ENCODE measurements at regions not wholly inside any gene's neighbourhood (a gene's known extent, or its start where the extent isn't known, plus 50 kb on each side); places are given as distances from the start of the nearest gene placed in this dataset.

GRCh38 chr21:31397939-31398338, 53.9 kb upstream of the TIAM1 start:
- no peak overlapping the region for H2AFZ ChIP-seq (ENCODE audit: control insufficient read depth, low read depth, low read length)
- no peak overlapping the region for H3K9ac ChIP-seq (ENCODE audit: control insufficient read depth, insufficient read depth, low read length)
- no peak for FAIRE-seq
- in situ Hi-C loops (cut with MboI) (no loop called here), intact Hi-C loops (cut with micrococcal nuclease; ENCODE audit: unreplicated experiment) (no loop called here)
- no peak for DNase-seq (ENCODE audit: low read depth, low spot score)
- no peak overlapping the region for H3K27ac ChIP-seq (ENCODE audit: control insufficient read depth, insufficient read depth)
- H3K9me3 ChIP-seq (replicated peaks; ENCODE audit: control insufficient read depth, insufficient read depth, low read length) = no peaks in the 10 kb centered on the region
- BruUV-seq (replicated peaks) = no TSS peak
- no peak overlapping the region for H3K4me3 ChIP-seq
- 6% methylated on average over 1 of the region's 1 CpG for WGBS (ENCODE audit: insufficient coverage, insufficient replicate concordance, low lambda C conversion rate, missing lambda C conversion rate)
- no peaks in the 10 kb centered on the region for H3K79me2 ChIP-seq (ENCODE audit: control insufficient read depth, insufficient read depth, low read length)
- ChIA-PET RAD21 (ENCODE audit: unreplicated experiment) (interaction anchor here (0.6 to 1.4 kb wide), 3 partner anchors 30 to 195 kb away, joined by 3 to 5 read pairs (median 4); no protein-coding TSS in a partner anchor), POLR2A (interaction anchor here (0.6 to 0.7 kb wide), 3 partner anchors 8 to 161 kb away, joined by 3 to 4 read pairs (median 3); no protein-coding TSS in a partner anchor), SMC1A (ENCODE audit: uncharacterized antibody, unreplicated experiment) (interaction anchor here (0.6 to 1.1 kb wide), 4 partner anchors 13 to 184 kb away, joined by 3 to 5 read pairs (median 4); no protein-coding TSS in a partner anchor), CTCF (no interaction called here)
- no peaks in the 10 kb centered on the region for H3K36me3 ChIP-seq (ENCODE audit: control insufficient read depth in 2 of 2, insufficient read depth in 2 of 2, low read length in 1 of 2)
- peak; percentile 69 for ATAC-seq
- TF ChIP-seq MYB (IDR thresholded peaks at IDR 0.05; ENCODE audit: borderline replicate concordance, low read depth, low read length) (no peak), MLLT1 (IDR thresholded peaks at IDR 0.05) (no peak), TCF7 (IDR thresholded peaks at IDR 0.05; ENCODE audit: borderline replicate concordance) (no peak), ATF7 (IDR thresholded peaks at IDR 0.05; ENCODE audit: low read depth) (0 out of 2 replicates have a peak, but pooled peaks have one; percentile 25), PKNOX1 (IDR thresholded peaks at IDR 0.05) (peak; percentile 58; the same call in 1 of the 2 replicates), RELA (IDR thresholded peaks at IDR 0.05; ENCODE audit: borderline replicate concordance, partially characterized antibody) (no peak), ZNF384 (IDR thresholded peaks at IDR 0.05; ENCODE audit: borderline replicate concordance, low read depth, low read length) (peak; percentile 85), MAX (IDR thresholded peaks at IDR 0.05; ENCODE audit: low read depth, low read length) (no peak), DPF2 (IDR thresholded peaks at IDR 0.05) (no peak), E2F8 (IDR thresholded peaks at IDR 0.05; ENCODE audit: low read depth, partially characterized antibody) (no peak), EGR1 (IDR thresholded peaks at IDR 0.05; ENCODE audit: borderline replicate concordance in 1 of 2, low read depth in 2 of 2, low read length in 2 of 2) (no peak)
- no peaks in the 10 kb centered on the region for H3K27me3 ChIP-seq (replicated peaks in 1 of 2; ENCODE audit: control insufficient read depth in 2 of 2, insufficient read depth in 2 of 2, low read length in 1 of 2)
- H4K20me1 ChIP-seq (ENCODE audit: control insufficient read depth, insufficient read depth) = no peaks in the 10 kb centered on the region
- H3K4me1 ChIP-seq (ENCODE audit: control insufficient read depth, insufficient read depth, low read length) = no peaks in the 10 kb centered on the region
- no peak overlapping the region for H3K4me2 ChIP-seq (ENCODE audit: control insufficient read depth, insufficient read depth)
